Rectal smooth muscle tissue (tissue), 1 donor: ENCODE measurements at regions not wholly inside any gene's neighbourhood (a gene's known extent, or its start where the extent isn't known, plus 50 kb on each side); places are given as distances from the start of the nearest gene placed in this dataset.

Experiments used
- H3K27ac ChIP-seq: one replicate; pipeline ENCODE4 v1.7.0; 2013; ENCODE audit warnings: low read depth, low read length, inconsistent platforms
- H3K27me3 ChIP-seq: one replicate; pipeline ENCODE4 v1.7.0; 2013; ENCODE audit warnings: low read length; ENCODE audit not compliant: control insufficient read depth, insufficient read depth
- H3K36me3 ChIP-seq: one replicate; pipeline ENCODE4 v1.7.0; 2013; ENCODE audit warnings: low read length; ENCODE audit not compliant: control insufficient read depth, insufficient read depth
- H3K4me1 ChIP-seq: one replicate; pipeline ENCODE4 v1.7.0; 2013; ENCODE audit warnings: low read length; ENCODE audit not compliant: control insufficient read depth, insufficient read depth
- H3K4me3 ChIP-seq: one replicate; pipeline ENCODE4 v1.7.0; 2013; ENCODE audit warnings: low read length
- H3K9ac ChIP-seq: one replicate; pipeline ENCODE4 v1.7.0; 2013; ENCODE audit warnings: low read length

DNA sequence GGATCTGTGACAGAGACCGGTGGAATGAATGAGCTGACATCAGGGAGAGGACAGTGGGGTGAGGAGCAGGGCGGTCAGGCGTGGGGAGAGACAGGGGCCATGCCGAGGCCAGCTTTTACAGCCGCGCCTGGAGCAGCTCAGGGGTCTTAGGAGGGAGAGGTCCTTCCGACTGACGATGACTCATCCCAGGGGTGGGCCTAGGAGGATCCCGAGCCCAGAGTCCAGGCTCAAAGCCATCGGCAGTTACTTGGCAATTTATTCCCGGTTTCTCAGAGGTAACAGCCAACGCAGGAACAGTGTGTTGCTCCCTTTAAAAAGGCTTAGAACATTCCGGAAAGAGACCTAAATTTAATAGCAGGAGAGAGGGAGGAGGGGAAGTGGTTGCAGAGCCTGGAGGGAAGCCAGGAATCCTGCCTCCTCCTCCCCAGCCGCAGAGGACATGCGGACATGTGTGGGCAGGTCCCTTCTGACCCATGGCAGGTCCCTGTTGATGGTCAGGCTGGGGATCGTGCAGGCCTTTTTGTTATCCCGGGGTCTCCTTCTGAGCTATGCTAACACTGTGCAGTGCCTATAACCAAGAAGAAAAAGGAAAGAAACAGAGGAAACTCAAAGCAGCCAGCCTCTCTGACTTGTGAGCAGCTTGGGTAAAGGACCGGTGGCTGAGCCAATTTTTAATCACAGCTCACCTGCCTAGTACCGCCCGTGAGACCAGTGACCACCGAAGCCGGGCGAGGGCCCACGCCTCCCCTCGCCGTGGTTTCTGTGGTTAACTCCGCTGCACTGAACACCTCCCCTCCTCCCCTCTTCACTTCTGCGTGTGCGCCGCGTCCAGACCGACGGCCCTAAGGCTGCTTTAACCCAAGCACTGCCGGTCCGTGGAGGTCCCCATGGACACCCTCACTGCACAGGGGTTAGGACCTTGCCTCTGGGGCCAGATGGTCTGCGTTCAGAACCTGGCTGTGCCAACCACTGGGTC lies 392.4 kb upstream of the PROK2 start:
- Histone ChIP-seq H3K4me1 (peaks cover 29% of the 10 kb centered on the region), H3K4me3 (peak overlapping the region; percentile 46), H3K9ac (no peak overlapping the region), H3K36me3 (no peaks in the 10 kb centered on the region), H3K27me3 (no peaks in the 10 kb centered on the region), H3K27ac (no peak overlapping the region)

DNA sequence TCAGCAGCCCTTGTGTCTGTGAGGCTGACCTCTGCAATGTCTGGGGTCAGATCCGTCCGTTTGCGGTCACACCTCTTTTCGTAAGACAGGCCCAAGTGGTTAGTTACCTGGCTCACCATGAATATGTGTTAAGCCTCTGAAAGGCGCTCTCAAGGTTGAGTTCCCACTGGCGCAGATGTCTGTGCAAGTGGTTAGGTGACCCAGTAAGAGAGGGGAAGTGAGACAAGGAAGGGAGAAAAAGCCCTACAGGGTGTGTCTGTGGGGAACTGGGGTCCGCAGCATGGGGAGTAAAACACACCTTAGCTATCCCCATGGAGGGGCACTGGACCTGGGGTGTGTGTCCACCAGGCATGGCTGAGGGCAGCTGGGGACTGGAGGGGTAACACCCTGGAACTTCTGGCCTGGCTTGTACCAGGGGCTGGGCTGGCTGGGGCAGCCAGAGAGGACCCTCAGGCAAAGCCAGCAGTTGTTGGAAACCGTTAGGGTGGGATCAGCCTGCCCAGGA lies 391.6 kb upstream of the PROK2 start:
- peaks cover 37% of the 10 kb centered on the region for H3K4me1 ChIP-seq
- no peaks in the 10 kb centered on the region for H3K27me3 ChIP-seq
- H3K9ac ChIP-seq, result no peak overlapping the region
- no peaks in the 10 kb centered on the region for H3K36me3 ChIP-seq
- peak overlapping the region; percentile 22 for H3K4me3 ChIP-seq
- no peak overlapping the region for H3K27ac ChIP-seq

DNA sequence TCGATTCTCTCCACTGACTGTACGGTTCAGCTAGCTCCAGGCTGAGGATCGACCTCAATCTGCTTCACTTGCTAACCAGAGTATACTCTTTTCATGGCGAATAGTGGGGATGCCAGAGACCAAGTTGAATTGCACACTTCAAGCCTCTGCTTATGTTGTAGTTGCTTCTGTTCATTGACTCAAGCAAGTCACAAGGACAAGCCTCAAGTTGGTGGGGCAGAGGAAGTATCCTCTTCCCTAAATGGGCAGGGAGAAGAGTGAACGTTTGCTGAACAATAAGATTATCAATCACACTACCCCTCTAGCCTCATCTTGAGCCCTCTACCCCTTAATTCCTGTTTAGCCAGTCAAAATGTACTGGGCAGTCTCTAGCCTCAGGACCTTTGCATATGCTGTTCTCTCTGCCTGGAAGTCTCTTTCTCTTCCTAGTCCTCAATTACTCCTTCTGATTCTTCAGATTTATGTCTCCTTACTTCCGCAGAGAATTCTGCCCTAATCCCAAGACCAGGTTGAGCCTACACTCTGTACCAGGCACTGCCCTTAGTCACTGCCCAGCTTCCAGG lies 390.4 kb upstream of the PROK2 start:
- no peak overlapping the region for H3K4me3 ChIP-seq
- no peak overlapping the region for H3K27ac ChIP-seq
- no peak overlapping the region for H3K9ac ChIP-seq
- H3K36me3 ChIP-seq, result no peaks in the 10 kb centered on the region
- peaks cover 41% of the 10 kb centered on the region for H3K4me1 ChIP-seq
- H3K27me3 ChIP-seq, result no peaks in the 10 kb centered on the region

DNA sequence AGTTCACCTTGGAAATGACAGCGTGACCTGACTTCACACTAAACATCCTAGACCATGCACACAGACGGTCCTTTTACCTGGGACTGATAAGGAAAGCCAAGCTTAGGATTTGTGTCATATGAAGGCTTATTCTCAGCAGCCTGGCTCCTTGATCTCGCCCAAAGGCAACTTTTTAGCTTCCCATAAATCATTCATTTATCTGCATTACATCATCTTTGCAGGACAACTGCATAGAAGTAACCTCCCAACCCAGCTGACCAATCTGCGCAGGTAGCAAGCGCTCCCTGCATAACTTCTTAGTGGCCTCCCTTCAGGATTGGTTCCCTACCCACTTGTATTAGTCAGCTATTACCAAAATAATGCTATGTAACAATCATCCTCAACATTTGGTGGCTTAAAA lies 389.9 kb upstream of the PROK2 start:
- Histone ChIP-seq H3K36me3 (no peaks in the 10 kb centered on the region), H3K4me3 (no peak overlapping the region), H3K4me1 (peaks cover 41% of the 10 kb centered on the region), H3K9ac (no peak overlapping the region), H3K27me3 (no peaks in the 10 kb centered on the region), H3K27ac (peak overlapping the region; percentile 56)

DNA sequence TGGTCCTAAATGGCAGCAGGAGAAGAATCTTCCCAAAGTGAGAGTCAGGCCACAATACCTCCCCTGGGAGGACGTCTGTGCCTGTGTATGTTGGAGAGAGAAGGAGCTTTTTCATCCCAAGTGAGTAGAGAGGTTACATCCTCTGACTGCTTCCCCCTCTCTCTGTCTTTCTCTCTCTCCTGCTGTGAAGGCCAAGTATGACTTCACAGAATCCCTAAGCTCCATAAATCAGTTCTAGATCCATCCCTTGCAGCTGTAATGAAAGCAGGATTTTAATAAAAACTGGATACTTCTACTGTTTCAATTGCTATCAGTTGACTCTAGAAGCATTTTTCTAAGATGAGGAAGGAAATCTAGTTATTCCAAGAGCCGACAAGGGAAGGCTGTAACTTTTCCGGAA lies 389.1 kb upstream of the PROK2 start:
- H3K27me3 ChIP-seq, result no peaks in the 10 kb centered on the region
- peaks cover 41% of the 10 kb centered on the region for H3K4me1 ChIP-seq
- H3K4me3 ChIP-seq, result no peak overlapping the region
- H3K36me3 ChIP-seq, result no peaks in the 10 kb centered on the region
- no peak overlapping the region for H3K9ac ChIP-seq
- H3K27ac ChIP-seq, result peak overlapping the region; percentile 56

DNA sequence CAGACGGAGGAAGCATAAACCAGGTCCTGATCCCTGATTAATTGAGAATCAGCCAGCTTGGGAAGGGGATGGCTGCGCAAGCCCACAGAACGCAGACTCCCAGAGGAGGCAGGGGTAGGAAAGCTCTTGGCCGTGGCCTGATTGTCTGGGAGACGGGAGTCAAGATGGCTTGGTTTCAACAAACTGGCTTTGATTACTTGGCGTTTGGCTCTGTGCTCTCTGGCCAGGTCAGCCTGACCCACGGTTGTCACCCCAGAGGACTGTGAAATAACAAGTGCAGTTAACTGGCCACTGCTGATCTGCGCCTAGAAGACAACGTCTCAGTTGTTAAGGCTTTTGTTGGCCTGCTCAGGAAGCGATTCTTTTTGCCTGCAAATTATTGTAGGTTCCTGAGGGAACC lies 387.0 kb upstream of the PROK2 start:
- Histone ChIP-seq H3K27me3 (no peaks in the 10 kb centered on the region), H3K9ac (no peak overlapping the region), H3K27ac (peak overlapping the region; percentile 49), H3K4me1 (peaks cover 37% of the 10 kb centered on the region), H3K36me3 (no peaks in the 10 kb centered on the region), H3K4me3 (no peak overlapping the region)

DNA sequence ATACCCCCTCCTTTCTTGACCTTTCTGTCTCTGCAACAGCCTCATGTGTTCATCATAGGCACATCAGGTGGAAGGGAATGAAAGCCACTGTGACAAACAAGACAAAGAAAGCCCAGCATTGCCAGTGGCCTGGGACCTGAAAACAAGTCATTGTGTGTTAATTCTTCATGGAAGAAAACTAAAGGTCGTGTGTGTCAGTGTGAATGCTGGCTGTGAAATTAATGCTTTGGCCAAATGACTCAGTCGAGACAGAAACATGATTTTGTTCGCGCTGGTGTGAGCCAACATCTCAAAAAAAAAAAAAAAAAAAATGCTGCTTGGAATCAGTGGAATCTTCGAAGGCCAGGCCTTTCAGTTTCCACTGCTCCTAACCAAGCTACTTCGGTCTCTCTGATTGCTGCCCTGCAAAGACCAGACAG lies 386.5 kb upstream of the PROK2 start:
- no peaks in the 10 kb centered on the region for H3K36me3 ChIP-seq
- no peaks in the 10 kb centered on the region for H3K27me3 ChIP-seq
- peaks cover 34% of the 10 kb centered on the region for H3K4me1 ChIP-seq
- H3K27ac ChIP-seq, result peak overlapping the region; percentile 49
- no peak overlapping the region for H3K4me3 ChIP-seq
- no peak overlapping the region for H3K9ac ChIP-seq

DNA sequence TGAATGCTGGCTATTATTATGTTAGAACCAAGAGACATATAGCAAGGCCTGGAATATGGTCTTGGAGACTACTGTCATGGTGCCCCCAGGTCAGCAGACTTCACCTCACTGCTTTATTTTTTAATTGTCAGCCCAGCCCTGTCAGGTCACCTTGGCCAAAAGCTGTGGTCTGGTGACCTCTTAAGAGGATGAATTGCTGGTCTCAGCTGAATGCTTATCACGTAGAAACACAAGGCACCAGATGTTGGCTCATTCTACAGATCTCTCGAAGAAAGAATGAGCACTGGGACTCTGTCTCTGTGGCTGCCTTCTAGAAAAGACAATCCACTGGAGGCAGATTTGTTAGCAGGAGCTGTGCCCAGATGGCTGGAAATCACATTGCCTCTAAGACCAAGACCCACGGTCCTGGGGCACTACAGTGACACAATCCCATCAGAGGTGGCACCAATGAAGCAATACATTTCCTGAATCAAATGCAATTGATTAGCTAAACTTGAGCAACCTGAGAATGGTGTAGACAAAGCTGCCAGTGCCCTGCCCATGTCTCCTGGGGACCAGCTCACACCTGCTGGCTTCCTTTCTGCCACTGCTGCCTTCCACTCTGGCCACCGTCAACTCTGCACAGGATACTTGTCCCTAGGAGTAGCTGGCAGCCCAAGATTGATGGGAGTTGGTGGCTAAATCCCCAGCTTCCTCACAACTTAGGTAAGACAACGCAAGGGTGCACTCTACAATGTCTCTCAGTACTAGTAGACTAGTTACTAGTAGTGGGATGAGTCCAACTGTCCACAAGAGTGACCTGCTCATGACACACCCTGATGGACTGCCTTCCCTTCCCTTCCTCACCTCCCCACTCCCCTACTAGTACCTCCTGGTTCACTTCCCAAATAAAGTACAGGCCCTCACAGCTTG lies 384.9 kb upstream of the PROK2 start:
- H3K36me3 ChIP-seq, result no peaks in the 10 kb centered on the region
- H3K9ac ChIP-seq, result no peak overlapping the region
- no peak overlapping the region for H3K4me3 ChIP-seq
- H3K27me3 ChIP-seq, result no peaks in the 10 kb centered on the region
- H3K4me1 ChIP-seq, result peaks cover 34% of the 10 kb centered on the region
- no peak overlapping the region for H3K27ac ChIP-seq

DNA sequence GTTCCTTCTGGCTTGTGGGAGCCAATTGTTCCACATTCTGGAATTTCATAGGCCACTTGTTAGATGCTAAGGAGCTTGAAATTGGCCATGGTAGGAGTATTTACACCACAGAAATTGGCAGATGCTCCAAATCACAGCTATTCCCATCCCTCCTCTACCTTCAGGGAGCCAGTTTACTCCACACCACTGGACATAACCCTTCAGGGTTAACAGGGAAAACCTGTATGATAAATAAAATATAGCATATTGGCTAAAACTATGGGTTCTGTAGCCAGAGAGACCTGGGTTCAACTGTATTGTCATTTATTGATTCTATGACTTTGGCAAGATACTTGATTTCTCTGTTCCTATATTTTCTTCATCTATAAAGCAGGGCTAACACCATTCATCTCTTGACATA lies 384.2 kb upstream of the PROK2 start:
- H3K9ac ChIP-seq, result no peak overlapping the region
- H3K36me3 ChIP-seq, result no peaks in the 10 kb centered on the region
- no peaks in the 10 kb centered on the region for H3K27me3 ChIP-seq
- H3K27ac ChIP-seq, result no peak overlapping the region
- H3K4me3 ChIP-seq, result no peak overlapping the region
- peaks cover 29% of the 10 kb centered on the region for H3K4me1 ChIP-seq

DNA sequence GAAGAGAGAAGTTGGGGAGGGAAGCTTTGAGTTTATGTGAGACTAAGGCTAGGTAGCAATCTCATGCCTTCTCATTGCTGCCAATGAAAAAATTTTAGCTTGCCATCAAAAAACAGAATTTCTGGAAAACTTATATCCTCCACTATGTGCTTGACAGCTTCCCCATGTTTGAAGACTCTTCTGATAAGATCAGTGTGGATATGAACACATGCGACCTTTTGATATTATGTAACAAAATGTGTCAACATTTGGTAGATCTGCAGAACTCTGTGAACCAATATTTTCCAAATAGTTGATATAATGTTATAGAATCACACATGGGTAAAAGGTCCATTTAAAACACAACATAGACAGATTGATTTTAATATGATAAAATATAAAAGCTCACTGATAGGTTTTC lies 380.9 kb upstream of the PROK2 start:
- H3K27me3 ChIP-seq, result no peaks in the 10 kb centered on the region
- no peak overlapping the region for H3K27ac ChIP-seq
- no peaks in the 10 kb centered on the region for H3K36me3 ChIP-seq
- no peak overlapping the region for H3K4me3 ChIP-seq
- H3K4me1 ChIP-seq, result no peaks in the 10 kb centered on the region
- H3K9ac ChIP-seq, result no peak overlapping the region

DNA sequence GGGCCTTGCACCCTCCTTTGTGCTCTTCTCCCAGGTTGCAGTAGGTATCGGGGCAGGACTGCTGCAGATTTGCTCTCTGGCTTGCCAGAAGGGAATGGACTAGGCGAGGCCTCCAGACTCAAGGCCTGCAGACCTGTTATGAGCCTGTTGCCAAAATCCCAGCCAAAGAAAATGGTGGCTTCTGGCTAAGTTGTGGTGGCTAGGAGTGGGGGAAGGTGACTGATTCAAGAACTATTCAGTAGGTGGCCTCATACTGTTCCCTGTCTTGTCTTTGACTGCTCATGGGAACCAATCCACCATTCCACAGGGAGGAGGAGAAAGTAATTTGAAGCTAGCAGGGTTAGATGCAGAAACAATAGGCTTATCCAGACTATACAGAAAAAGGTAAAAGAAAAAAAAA lies 380.4 kb upstream of the PROK2 start:
- Histone ChIP-seq H3K27me3 (no peaks in the 10 kb centered on the region), H3K9ac (no peak overlapping the region), H3K4me3 (no peak overlapping the region), H3K4me1 (no peaks in the 10 kb centered on the region), H3K27ac (no peak overlapping the region), H3K36me3 (no peaks in the 10 kb centered on the region)

DNA sequence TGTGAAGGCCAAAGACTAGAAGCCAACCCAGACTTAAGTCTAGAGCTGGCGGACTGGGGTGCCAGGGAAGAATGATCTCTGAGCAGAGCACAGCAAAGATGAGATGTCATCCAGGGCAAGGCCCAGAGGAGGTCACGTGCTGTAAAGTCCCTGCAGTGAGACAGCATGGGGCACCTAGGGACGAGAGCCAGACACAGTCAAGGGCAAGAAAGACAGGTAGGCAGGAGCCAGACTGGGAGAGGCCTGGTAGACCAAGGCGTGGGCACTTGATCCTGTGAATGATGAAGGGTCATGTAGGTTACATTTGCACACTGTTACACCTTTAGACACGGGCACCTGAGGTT lies 379.7 kb upstream of the PROK2 start:
- Histone ChIP-seq H3K4me3 (no peak overlapping the region), H3K4me1 (no peaks in the 10 kb centered on the region), H3K27ac (no peak overlapping the region), H3K9ac (no peak overlapping the region), H3K36me3 (no peaks in the 10 kb centered on the region), H3K27me3 (no peaks in the 10 kb centered on the region)
